CD4-positive, alpha-beta T cell treated with Interleukin-17A for 1 hour (primary cell): ENCODE measurements at regions not wholly inside any gene's neighbourhood (a gene's known extent, or its start where the extent isn't known, plus 50 kb on each side); places are given as distances from the start of the nearest gene placed in this dataset.

ENCODE experiments used
- DNase-seq: peaks from one replicate; pipeline ENCODE4 v3.0.0-alpha.2; 2020

GRCh38 chr18:78906066-78906465, 73.6 kb upstream of the SALL3 start:
- no peak for DNase-seq

DNA sequence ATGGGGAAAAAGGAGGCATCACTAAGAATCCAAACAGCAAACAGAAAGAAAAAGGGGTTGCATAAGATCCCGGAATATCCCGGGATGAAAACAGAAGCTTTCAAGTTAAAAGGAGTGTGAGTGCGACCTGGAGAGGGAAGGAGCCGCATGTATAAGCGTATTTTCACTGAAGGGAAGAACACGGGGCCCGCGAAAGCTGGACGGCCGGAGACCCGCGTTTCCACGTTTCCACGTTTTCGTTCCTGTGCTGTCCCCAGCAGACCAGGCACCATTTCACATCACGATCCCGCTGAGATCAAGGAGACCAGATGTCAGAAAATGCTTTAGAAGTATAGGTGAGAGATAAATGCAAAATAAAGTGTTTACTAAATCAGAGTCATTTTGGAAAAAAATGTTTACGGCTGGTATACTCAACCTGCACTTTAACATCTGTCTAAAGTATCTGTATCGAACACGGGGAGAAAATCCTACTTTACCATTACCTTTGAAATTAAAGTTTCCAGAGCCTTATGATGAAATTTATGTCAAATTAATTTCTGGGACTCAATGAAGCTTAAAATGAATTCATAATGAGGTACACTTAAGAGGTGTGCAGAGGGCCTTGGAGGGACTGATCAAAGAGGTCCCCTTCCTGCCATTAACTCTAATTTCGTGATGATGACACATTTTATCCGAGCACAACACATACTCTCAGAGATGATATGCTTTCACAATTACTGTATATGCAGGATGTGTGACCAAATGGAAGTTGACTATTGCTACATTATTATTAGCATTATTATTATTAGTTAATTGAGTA, 71.0 kb upstream of the SALL3 start:
- DNase-seq, result no peak

DNA sequence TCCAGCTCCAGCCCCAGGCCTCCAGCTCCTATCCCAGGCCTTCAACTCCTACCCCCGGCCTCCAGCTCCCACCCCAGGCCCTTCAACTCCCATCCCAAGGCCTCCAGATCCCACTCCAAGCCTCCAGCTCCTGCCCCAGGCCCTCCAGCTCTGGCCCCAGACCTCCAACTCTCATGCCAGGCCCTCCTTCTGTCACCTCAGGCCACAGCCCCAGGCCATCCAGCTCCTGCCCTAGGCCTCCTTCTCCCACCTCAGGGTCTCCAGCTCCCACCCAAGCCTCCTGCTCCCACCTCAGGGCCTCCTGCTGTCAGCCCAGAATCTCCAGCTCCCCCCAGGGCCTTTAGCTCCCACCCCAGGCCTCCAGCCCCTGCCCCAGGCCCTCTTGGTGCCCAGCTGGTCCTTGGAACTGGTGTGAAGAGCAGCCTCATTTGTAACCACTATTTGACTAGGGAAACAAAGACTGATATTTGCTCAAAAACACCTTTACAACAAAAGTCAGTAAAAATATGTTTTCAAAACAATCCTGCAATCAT, 67.8 kb upstream of the SALL3 start:
- DNase-seq, result no peak

DNA sequence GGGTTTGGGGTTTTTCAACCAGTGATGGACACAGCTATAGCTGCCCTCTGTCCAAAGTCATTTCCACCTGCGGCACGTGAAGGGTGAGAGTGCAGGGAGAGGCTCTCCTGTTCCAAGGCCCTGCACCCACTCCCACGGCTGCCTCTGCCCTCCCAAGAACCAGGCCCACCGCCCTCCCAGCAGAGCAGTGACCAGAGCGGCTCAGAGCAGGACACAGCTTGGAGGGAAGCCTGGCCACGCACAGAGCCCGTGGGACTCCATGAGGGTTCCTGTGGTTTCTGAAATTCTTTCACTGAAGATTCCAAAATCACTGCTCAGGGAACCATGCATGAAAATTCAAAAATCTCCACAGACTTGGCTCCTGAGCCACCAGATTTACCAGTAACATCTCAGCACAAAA, 67.3 kb upstream of the SALL3 start:
- no peak for DNase-seq

- no peak for DNase-seq
These were observed 66.8 kb upstream of the SALL3 start for GRCh38 chr18:78912844-78913243.

DNA sequence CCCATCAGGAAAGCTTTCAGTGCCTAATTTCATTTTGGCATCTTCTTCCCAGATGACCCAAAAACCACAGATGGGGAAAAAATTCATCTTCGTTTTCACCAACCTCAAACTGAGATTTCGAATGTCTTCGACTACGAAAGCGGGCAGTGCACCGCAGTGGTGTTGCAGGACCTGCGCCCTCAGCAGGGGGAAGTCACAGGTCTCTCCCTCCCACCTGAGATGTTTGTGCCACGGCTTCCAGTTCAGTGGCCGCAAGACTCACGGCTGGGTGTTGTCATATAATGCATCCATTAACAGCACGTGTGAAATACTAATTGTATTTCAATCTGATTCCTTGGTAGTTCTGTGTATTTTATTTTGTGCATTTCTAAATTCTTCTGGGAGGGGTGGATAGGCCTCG, 66.2 kb upstream of the SALL3 start:
- no peak for DNase-seq

- no peak for DNase-seq
These were observed 65.8 kb upstream of the SALL3 start for GRCh38 chr18:78913830-78914231.

GRCh38 chr18:78914249-78914935, 65.2 kb upstream of the SALL3 start:
- no peak for DNase-seq

- no peak for DNase-seq
These were observed 64.1 kb upstream of the SALL3 start for GRCh38 chr18:78915446-78916008.

- no peak for DNase-seq
These were observed 60.9 kb upstream of the SALL3 start for GRCh38 chr18:78918707-78919106.

DNA sequence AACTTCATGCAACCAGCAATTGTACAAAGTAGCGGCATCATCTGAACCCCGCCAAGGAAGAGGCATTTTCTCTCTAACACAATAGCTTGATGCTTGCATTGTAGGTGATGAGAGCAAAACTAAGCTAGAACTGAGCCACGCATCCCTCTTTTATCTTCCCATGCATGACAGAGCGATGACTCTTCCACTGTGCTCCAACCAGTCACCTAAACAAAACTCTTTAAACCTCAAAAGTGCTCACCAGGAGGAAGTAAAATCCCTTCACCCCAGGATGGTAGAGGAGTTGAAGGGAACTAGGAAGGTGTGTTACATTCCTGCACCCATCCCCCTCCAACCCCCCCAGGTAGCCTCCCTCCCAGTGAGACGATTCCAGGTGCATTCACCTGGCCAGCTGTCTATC, 59.7 kb upstream of the SALL3 start:
- DNase-seq, result no peak

GRCh38 chr18:78920456-78921138, 59.0 kb upstream of the SALL3 start:
- no peak for DNase-seq

- DNase-seq, result no peak
These were observed 56.8 kb upstream of the SALL3 start for GRCh38 chr18:78922856-78923255.

DNA sequence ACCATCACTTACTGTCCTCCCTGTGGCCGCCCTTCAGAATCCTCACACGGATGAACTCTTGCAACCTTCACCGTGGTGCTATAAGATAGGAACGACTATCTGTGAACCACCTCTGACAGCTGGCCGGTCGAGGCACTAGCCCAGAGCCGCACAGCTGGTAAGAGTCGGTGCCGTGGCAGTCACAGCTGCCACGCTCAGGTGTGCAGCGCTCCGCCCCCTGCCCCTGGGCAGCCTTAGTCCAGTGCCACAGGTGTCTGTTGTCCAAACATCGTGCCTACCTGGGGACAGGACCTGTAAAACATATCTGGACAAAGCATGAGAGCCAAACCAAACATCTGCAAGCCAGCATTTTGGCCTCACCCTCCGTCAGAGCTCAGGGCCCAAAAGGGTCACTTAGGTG, 55.3 kb upstream of the SALL3 start:
- DNase-seq, result no peak

DNA sequence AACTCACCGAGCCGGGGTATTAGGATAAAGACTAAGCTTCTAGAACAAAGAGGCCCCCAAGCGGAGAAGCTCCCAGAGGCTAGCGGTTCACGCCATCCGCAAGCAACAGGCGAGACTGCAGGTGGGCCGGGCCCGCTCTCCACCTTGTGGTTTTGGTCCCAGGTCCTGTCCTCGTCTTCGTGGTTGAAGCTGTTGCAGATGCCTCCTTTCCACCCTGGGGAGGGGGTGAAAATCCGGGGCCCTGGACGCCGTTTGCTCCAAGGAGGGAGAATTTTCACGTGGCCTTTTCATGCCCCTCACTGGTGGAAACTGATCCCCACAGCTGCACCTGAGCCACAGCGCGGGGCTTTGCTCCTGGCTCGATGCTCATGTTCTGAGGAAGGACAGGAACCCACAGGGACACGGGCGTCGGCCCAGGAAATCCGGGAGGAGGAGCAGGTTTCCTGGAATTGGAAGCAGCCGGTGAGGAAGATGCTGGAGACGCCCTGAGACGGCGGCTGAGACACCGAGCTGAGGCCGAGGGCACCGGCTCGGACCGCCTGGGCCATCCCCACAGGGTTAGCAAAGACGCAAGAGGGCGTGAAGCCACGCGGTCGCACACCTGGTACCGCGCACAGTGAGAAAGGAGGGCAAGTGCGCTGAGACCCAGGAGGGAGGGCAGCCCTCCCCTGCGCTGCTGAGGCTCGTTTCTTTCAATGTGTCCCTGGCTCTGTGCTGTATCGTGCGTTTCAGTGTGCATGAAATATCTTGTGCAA, 54.7 kb upstream of the SALL3 start:
- no peak for DNase-seq

DNA sequence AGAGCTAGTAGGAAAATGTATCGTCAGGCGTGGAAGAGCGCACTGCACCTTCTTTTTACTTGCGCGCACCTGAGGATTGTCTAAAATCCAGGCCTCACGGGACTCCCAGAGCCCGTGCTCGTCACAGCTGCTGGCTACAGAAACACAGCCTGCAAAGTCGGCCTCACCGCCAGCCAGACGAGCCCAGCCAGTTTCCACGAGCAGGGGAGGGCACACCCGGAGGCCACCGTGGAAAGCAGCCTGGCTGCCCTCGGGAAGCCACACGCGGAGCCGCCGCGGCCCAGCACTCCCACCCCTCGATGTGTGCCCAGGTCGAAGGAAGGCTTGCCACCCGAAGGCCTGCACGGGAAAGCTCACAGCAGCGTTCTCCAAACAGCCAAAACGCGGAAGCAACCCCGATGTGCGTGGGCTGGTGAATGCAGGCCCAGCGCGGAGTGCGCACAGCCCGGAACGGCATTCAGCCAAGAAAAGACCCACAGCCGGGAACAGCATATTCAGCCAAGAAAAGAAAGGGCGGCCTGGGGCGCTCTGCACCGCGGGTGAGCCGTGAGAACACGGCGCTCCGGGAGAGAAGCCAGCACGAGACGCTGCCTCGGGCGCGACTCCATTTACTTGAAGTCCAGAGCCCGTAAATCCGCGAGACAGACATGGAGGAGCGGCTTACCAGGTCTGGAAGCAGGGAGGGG, 53.9 kb upstream of the SALL3 start:
- DNase-seq, result no peak

DNA sequence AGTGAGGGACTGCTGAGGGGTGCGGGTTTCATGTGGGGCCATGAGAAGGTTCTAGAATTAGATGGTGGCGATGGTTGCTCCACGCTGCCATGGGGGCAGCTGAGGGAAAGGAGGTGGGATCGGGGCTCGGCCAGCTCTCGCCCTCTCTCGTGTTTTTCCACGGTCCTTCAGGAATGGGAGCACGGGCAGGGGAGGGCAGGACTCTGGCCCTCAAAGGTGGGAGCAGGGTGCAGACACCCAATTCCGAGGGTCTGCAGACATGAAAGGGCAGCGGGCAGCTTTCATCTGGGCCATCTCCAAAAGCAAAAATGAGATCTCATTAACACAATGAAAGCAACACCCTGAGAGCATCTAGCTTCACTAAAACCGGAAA, 53.4 kb upstream of the SALL3 start:
- DNase-seq, result no peak

DNA sequence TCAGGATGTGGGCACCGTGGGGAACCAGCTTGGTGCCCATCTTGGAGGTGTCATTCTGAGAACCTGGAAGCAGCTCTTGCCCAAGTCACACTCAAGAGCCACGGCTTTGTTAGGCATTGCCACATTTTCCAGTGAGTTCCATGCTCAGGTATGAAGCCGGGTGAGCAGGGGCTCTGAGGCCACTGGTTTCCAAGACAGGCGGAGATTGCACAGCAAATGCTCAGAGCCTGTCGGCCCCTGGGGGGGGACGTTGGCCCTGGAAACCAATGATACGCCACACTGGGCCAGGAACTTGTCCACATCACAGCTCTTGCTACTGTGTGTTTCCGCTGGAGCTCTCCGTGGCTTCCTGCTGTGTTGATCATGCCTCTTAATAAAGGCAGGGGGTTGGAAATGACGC, 52.5 kb upstream of the SALL3 start:
- no peak for DNase-seq

DNA sequence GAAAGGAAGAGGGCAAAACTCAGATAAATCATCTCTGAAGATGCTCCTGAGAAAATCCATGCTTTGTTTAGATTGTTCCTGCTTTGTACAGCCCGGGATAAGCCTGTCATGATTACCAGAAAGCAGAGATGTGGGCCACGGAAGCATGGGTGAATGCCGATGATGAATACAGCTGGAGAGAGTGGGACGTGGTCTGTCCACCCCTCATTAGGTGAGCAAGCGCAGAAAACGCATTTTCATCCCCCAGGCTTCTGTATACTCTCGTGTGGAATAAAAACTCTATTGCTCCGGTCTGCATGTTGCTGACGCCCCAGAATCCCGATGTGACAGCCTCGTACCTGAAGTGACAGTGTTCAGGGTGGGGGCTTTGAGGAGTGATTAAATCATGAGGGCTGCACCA, 52.0 kb upstream of the SALL3 start:
- no peak for DNase-seq

GRCh38 chr18:78928076-78928475, 51.5 kb upstream of the SALL3 start:
- no peak for DNase-seq

DNA sequence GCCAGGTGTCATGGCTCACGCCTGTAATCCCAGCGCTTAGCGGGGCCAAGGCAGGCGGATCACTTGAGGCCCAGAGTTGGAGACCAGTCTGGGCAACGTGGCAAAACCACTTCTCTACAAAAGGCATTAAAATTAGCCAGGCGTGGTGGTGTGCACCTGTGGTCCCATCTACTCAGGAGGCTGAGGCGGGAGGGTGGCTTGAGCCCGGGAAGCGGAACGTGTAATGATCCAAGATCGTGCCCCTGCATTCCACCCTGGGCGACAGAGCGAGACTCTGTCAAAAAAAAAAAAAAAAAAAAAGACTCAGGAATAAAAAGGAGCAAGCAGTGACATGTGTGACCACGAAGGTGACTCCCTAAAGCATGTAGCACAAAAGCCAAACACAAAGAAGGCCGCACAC, 50.1 kb upstream of the SALL3 start:
- no peak for DNase-seq
